ENCODE measurements at regions not wholly inside any gene's neighbourhood (a gene's known extent, or its start where the extent isn't known, plus 50 kb on each side); places are given as distances from the start of the nearest gene placed in this dataset.

- no peak for DNase-seq (ENCODE audit: low read depth in 2 of 2)
Observed at GRCh38 chr5:125326150-125326510, 579.7 kb upstream of the ZNF608 start.

GRCh38 chr5:125327676-125328075 lies 581.2 kb upstream of the ZNF608 start:
- no peak for DNase-seq (ENCODE audit: low read depth in 2 of 2)

- no peak for DNase-seq (ENCODE audit: low read depth in 2 of 2)
Observed at GRCh38 chr5:125331987-125332598, 585.7 kb upstream of the ZNF608 start.

GRCh38 chr5:125333416-125333815 lies 587.0 kb upstream of the ZNF608 start:
- no peak for DNase-seq (ENCODE audit: low read depth in 2 of 2)

- DNase-seq (ENCODE audit: low read depth in 2 of 2): no peak
Observed at GRCh38 chr5:125336401-125336800, 590.0 kb upstream of the ZNF608 start.

GRCh38 chr5:125337294-125337693 lies 590.9 kb upstream of the ZNF608 start:
- DNase-seq (ENCODE audit: low read depth in 2 of 2): no peak

- no peak for DNase-seq (ENCODE audit: low read depth in 2 of 2)
Observed at GRCh38 chr5:125338440-125339174, 592.2 kb upstream of the ZNF608 start.

GRCh38 chr5:125341436-125341835 lies 595.0 kb upstream of the ZNF608 start:
- no peak for DNase-seq (ENCODE audit: low read depth in 2 of 2)

- DNase-seq (ENCODE audit: low read depth in 2 of 2): no peak
Observed at GRCh38 chr5:125343015-125343414, 596.6 kb upstream of the ZNF608 start.

DNA sequence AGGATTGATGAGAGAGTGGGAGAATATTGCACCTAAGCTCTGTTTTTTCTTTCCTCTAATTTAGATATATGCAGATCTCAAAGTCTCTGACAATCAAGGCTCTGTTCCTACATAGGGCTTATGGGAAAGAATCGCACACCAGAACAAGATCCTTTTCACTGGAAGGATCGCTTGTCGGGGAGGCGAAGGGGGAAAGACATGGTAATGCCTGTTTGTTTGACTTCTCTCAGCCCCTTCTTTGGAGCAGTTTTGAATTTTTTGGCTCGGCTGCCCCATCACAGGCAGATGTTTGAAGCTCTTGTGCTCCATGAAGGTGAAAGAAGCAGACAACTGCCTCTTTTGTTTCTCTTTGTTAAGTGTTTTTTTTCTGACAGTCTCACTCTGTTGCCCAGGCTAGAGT lies 599.9 kb upstream of the ZNF608 start:
- DNase-seq (ENCODE audit: low read depth in 2 of 2): no peak

DNA sequence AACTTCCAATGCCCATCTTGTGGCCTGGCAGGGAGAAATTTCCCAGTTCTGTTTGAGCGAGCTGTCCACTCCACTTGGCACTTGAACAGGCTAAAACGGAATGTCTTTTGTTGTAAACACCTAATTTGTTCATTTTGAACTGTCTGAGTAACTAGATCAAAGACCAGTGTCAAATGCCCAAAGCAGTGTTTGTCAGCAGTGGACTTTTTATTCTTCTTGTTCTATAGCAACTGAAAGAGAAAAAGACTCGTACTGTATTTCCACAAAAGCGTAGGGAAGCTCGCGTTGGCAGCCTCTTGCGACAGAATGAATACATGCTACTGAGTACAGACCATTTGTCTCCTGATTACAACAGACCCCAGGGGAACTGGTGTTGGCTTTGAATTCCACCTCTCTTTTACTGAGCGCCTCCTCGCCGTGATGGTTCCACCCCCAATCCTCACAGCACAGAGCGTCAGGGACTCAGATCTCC lies 601.8 kb upstream of the ZNF608 start:
- DNase-seq (ENCODE audit: low read depth in 2 of 2): no peak

DNA sequence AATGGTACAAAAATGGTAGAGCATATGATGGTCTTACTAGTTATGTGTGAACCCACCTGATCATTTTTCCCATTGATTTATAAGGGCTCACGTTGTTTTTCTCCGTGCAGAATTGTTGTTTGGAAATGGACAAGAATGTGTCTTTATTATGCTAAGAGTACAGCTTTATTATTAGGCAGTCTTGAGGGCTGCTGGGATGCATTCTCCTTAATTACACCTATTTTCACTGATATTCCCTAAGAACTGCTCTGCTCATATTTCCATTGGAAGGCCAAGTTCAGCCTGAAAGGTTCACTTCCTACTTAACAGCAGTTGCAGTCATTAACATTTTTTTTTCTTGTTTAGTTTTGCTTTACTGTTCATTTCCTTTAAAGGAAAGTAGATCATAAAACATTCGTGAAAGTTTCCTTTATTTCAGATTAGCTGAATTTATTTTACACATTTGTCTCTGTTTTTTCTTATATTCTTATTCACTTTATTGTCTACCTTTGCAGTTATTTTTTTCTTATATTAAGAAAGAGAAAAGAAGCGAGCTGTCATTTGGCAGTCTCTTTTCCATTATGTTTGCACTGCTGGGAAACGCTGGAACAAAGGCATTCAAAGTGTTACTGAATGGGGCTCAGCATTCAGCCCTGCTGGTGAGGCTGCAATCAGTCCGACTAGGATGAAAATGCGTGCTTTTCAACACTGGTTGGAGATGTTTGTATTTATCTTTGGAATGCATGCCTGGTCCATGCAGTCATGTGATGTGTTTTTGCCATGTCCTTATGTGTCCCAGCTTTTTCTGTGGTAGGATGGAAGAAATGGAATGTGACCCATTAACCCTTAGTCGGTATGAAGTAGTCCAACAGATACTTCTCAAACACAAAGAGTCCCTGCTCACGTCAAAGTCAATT lies 602.7 kb upstream of the ZNF608 start:
- no peak for DNase-seq (ENCODE audit: low read depth in 2 of 2)

GRCh38 chr5:125357660-125358059 lies 611.2 kb upstream of the ZNF608 start:
- no peak for DNase-seq (ENCODE audit: low read depth in 2 of 2)

- DNase-seq (ENCODE audit: low read depth in 2 of 2): no peak
Observed at GRCh38 chr5:125365747-125366146, 619.3 kb upstream of the ZNF608 start.

DNA sequence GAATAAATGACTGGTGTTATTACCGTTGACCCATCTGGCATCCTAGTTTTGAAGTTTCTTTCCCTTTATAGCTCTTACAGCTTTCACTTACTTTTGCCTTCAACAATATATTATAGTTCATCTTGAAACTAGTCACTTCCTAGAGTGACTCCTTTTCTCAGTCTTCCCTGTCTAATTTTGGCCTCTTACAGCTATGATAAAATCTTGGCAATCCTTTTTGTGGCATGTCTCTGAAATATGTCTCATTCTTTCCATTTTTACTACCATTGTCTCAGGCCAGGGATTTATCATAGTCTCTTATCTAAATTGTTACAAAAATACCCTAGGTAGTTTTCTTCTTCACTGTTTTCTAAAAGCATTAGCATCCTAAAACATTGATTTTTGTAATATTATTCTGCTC lies 621.3 kb upstream of the ZNF608 start:
- no peak for DNase-seq (ENCODE audit: low read depth in 2 of 2)

DNA sequence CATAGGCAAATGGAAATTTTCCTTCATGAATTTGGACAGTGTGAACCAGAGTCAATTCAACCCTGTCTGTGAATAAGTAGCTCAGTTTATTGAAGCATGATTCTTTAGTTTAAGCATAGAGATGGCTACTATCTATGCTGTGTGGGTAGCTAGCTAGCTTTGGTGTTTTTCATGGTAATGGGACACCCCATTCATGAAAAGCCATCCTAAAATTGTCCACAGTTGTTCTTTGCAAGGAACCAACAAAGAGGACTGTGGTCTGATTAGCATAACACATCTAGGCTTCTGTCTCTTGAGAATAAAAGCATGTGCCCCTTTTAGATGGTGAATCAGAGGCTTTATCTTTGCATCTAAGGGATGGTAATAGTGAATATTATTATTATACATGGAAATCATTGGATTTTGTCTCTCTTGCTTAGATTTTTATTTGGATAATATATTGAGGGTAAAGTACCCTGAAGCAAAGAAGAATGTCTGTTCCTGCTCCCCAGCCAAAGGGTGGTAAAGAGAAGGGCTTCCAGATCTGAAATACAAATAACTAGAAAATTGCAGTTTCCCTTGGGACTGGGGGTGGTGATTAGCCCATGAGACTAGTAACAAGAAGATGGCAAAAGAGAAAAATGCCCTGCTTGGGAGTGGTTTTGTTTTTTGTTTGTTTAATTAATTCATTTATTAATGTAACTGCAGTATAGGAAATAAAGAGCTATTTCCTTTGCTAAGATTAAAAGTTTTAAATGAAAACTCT lies 624.2 kb upstream of the ZNF608 start:
- no peak for DNase-seq (ENCODE audit: low read depth in 2 of 2)

DNA sequence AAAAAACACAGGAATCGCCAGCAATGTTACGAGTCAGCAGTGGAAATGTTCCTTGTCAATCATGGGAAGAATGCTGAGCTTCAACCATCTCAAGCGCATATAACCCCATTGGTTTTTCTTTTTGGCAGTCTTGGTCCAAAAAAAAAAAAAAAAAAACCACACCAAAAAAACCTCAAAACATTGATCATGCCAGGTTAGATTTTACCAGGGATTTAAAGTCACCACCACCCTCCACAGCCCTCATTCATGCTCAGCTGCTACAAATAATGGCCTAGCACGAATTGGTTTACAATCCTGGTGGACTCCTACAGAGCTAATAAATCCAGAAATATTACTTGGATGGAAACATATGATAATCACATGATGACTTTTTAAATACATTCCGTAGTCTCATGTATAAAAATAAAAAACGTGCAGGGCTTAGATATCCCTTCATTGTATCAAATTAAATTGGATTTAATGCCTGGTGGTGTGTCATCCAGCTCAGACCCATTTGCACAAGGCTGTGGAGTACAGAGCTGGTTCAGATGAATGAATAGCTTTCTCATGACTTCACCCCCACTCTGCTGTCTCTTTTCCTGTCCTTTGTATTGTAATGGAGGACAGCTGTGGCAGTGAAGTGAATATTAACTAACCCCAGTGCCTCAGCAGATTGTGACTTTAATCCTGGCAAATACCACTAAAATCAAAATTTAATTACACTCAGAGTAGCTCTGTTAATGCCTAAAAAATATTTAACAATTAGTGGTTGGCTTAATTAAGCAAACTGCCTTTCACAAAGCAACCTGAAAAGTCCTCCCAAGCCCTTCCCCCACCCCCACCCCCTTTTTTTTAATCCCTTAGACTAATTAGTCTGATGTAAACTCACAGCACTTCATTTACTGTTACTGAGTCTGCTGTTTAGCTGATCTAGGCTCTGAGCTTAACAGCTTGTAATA lies 626.5 kb upstream of the ZNF608 start:
- no peak for DNase-seq (ENCODE audit: low read depth in 2 of 2)

- DNase-seq (ENCODE audit: low read depth in 2 of 2): no peak
Observed at GRCh38 chr5:125375143-125375542, 628.7 kb upstream of the ZNF608 start.

- no peak for DNase-seq (ENCODE audit: low read depth in 2 of 2)
Observed at GRCh38 chr5:125376059-125376641, 629.7 kb upstream of the ZNF608 start.

GRCh38 chr5:125377141-125377540 lies 630.7 kb upstream of the ZNF608 start:
- DNase-seq (ENCODE audit: low read depth in 2 of 2): no peak

All from stimulated activated CD8-positive, alpha-beta memory T cell treated with anti-CD3 and anti-CD28 coated beads, Interleukin-2, amount 100 ng/mL, for 1 hour (primary cell).